Cerebellar cortex (tissue), 1 donor: ENCODE measurements at regions not wholly inside any gene's neighbourhood (a gene's known extent, or its start where the extent isn't known, plus 50 kb on each side); places are given as distances from the start of the nearest gene placed in this dataset.
A peak's percentile ranks its signal among the peaks of the same experiment; 100 is the strongest.
"Not testable (repeated sequence)": the region's sequence is repeated elsewhere in the genome, so short reads cannot be mapped to it uniquely, and the experiment has no call there.

Source experiments
- DNase-seq: peaks from one replicate; pipeline ENCODE4 v3.0.0-alpha.2; 2015; ENCODE audit warnings: low spot score

DNA sequence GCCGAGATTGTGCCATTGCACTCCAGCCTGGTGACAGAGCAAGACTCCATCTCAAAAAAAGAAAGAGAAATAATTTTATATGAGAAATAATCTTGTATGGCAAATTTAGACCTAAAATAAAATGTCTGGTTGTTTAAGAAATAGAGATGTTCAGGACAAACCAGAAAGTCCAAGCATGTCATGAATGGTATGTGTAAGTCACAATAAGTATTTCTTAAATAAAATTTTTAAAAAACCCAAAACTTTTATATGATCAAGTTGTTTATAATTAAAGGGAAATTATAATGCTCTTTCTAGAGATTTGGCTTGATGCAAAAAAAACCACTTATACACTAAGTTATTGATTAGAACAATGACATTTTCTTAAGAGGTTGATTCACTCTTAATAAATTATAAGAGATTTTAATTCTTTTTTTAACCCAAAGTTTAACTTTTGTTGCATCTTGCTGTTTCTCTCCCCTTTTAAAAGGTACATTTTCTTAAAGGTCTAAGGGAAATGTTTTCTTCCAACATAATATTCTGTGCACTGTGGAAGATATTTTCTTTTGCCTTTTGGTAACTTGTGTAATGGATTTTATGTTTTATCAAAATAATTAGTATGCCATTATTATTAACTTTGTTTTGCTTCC, 105.7 kb downstream of the RTP4 start:
- no peak for DNase-seq

GRCh38 chr3:187466306-187466705, 98.1 kb downstream of the RTP4 start:
- DNase-seq, result not testable (repeated sequence)

- no peak for DNase-seq
Observed at GRCh38 chr3:187465503-187465902, 97.3 kb downstream of the RTP4 start.

GRCh38 chr3:187464682-187465081, 96.5 kb downstream of the RTP4 start:
- no peak for DNase-seq

DNA sequence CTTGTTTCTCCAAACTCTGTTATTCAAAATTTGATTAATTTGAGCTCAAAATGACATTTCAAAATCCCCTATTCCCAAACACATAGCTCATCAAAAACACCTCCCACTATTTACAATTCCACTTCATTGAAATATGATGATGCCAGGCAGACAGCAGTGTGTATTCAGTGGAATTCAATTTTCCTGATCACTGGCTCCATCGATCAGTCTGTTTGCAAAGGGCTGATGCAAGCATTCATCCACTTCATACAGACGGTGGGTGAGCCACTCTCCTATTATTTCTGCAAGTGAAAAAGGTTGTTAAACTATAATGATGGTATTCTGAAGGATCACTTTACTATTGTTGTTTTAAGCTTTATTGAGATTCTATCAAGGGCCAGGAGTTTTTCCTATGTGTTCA, 90.7 kb downstream of the RTP4 start:
- no peak for DNase-seq

GRCh38 chr3:187458383-187458782, 90.2 kb downstream of the RTP4 start:
- no peak for DNase-seq

DNA sequence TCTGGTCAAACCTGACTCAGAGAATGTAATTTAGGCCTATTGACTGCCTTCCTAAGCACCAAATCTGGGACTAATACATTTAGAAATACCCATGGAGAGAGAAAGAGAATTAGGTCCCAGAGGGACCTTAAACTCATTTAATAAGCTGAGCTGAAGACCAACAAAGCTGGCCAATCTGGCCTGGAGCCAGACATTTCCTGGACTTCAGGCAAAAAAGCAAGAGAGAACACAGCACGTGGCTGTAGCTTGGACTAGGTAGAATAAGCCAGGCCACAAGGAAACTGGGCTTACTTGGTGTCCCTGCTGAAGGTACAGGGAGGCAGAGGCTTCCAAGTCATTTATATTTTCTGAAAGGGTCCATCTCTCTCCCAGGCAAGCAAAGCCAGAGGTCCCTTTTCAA, 88.1 kb downstream of the RTP4 start:
- DNase-seq, result peak; percentile 20

- no peak for DNase-seq
Observed at GRCh38 chr3:187454085-187454815, 86.1 kb downstream of the RTP4 start.

- DNase-seq, result no peak
Observed at GRCh38 chr3:187450431-187451190, 82.4 kb downstream of the RTP4 start.

DNA sequence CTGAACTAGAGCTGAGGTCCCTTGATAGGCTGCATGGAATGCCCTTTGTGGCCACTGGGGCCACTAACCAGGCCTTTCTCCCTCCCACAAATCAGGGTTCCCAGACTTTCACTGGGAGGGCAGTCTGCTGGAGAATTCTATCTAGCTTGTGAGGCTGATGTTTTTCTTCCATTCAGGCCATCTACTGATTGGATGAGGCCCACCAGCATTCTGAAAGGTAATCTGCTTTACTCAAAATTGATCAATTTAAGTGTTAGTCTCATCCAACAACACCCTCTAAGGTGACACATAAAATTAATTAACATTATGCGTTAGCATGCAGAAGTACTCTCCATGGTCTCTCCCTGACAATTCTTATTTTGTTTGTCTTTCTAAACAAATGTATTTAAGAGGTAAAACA, 80.5 kb downstream of the RTP4 start:
- DNase-seq, result no peak

DNA sequence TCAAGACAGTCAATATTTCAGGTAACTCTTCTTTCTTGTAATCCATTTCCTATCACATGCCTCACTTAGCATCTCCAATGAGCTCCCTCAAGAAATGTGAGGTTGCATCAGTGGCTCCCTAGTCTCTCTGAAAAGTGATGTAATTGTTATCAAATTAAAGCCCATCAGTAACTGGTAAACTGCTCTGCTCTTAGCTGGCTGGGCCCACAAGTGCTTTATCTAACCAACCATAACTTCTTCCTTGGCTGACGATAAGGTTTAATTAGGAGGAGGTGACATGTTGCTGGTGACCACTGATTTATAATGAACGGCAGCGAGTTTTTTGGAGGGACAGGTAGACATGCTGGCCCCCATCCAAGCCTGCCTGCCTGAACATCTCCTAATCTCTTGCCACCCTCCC, 79.6 kb downstream of the RTP4 start:
- DNase-seq, result no peak

- DNase-seq, result no peak
Observed at GRCh38 chr3:187445356-187445755, 77.2 kb downstream of the RTP4 start.

DNA sequence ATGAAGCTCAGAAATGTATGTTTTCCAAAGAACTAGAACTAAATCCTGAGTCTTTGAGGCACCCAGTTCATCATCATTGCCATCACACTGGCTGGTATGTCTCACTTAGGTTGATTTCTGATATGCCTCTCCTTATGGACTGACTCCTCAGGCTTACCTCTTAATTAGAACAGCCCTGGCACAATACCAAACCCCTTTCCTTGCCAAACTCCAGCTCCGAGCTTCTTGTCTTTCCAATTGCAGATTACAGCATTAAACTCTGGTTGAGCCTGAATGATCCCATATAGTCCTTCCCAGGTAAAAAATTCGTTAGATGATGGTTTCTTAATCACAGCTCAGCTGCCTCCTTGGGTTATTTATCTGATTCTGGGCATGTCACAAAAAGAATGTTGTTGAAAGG, 66.3 kb downstream of the RTP4 start:
- DNase-seq, result no peak

DNA sequence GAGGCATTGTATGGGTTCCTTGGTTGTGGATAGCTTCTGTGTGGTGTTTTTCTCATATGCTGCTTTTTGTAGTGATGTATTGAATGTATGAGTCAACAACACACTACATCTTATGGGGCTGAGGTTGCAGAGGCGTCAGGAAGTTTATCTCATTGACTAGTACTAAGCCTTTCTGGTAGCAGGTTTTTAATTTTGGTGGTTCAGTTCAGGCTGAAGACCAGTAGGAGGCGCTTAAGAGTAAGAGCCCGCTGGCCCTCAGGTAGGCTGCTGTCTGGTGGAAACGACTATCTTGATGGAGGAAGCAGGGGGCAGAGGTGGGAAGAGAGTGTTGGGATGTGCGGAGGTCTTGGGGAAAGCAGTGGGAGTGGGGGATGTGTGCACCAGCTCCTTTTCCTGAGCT, 62.4 kb downstream of the RTP4 start:
- DNase-seq, result no peak
